PC-9 (cell line): ENCODE measurements at regions not wholly inside any gene's neighbourhood (a gene's known extent, or its start where the extent isn't known, plus 50 kb on each side); places are given as distances from the start of the nearest gene placed in this dataset.

ENCODE experiments used
- EZH2 ChIP-seq: fragments of 200-600 bp; sonication (generic); IDR thresholded peaks from 2 replicates; pipeline ENCODE4 v1.8.0; 2017; ENCODE audit warnings: antibody characterized with exemption, low read depth
- TF ChIP-seq, protein P1 (sequence below): fragments of 200-600 bp; sonication (generic); conservative IDR thresholded peaks from 2 replicates; pipeline ENCODE4 v1.6.1; 2017; ENCODE audit warnings: mixed run types, antibody characterized with exemption, mild to moderate bottlenecking, moderate library complexity

DNA sequence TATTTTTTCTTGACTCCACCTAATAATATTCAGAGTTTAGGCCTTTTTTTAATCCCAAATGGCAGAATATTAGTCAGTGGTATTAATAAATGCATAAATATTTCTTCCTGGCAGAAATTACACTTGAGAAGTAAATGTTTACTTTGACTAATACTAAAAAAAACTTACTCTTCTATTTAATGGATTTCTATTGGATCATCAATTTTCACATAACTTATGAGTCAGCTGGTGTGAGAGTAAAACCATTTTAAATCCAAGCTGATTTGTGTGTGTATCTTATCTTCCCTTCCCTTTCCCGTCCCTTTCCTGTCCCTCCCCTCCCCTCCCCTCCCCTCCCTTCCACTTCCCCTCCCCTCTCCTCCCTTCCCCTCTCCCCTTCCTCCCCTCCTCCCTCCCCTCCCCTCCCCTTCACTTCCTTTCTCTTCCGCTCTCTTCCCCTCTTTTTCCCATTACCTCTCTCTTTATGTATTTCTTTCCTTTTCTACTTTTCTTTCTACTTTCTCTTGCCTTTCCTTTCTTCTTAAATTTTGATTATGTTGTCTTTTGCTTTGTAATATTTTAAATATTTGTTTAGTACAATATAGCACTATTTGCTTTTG is 630.1 kb upstream of the EPHA5 start:
- TF ChIP-seq, protein P1, sequence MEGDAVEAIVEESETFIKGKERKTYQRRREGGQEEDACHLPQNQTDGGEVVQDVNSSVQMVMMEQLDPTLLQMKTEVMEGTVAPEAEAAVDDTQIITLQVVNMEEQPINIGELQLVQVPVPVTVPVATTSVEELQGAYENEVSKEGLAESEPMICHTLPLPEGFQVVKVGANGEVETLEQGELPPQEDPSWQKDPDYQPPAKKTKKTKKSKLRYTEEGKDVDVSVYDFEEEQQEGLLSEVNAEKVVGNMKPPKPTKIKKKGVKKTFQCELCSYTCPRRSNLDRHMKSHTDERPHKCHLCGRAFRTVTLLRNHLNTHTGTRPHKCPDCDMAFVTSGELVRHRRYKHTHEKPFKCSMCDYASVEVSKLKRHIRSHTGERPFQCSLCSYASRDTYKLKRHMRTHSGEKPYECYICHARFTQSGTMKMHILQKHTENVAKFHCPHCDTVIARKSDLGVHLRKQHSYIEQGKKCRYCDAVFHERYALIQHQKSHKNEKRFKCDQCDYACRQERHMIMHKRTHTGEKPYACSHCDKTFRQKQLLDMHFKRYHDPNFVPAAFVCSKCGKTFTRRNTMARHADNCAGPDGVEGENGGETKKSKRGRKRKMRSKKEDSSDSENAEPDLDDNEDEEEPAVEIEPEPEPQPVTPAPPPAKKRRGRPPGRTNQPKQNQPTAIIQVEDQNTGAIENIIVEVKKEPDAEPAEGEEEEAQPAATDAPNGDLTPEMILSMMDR: no peak
- no peak for TF ChIP-seq EZH2
